Stimulated activated CD8-positive, alpha-beta memory T cell treated with anti-CD3 and anti-CD28 coated beads, Interleukin-4, amount 100 ng/mL, for 1 hour (primary cell): ENCODE measurements at regions not wholly inside any gene's neighbourhood (a gene's known extent, or its start where the extent isn't known, plus 50 kb on each side); places are given as distances from the start of the nearest gene placed in this dataset.
"Not testable (repeated sequence)": the region's sequence is repeated elsewhere in the genome, so short reads cannot be mapped to it uniquely, and the experiment has no call there.

Experiments used
- DNase-seq, 2 donors: peaks; one replicate each; pipeline ENCODE4 v3.0.0-alpha.2; 2020; ENCODE audit warnings: low read depth in 2 of 2, low spot score in 1 of 2

DNA sequence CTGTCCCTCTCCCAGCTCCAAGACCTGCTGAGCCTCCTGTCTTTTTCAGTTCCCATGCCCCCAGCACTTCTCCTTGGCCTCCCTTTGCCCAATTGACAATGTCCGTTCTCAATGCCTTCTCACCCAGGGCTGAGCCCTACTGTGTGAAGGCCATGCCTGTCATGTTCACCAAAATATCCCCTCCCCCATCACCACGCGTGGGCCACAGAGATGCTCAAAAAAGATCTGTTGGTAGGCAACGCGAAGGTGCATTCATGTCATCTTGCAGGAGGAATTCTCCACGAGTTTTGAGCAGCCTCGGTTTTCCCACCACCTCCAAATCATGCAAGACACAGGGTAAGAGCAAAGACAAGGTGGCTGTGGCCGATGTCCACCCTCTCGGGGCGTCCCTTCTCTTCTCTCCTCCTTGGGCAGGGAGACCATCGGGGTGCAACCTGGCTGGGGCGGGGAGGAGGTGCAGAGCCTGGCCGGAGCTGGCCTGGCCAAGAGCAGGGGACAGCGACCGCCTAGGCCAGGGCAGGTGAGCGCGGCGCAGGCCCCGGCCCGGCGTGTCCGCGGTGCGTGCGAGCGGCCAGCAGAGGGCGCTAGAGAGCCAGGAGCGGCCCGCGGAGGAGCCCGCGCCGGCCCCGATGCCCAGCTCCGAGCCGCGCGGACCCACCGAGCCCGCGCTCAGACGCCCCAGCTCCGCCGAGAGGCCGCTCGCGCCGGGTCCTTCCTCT, 56.3 kb upstream of the KRTAP5-11 start:
- DNase-seq = peak; percentile 11 to 39

DNA sequence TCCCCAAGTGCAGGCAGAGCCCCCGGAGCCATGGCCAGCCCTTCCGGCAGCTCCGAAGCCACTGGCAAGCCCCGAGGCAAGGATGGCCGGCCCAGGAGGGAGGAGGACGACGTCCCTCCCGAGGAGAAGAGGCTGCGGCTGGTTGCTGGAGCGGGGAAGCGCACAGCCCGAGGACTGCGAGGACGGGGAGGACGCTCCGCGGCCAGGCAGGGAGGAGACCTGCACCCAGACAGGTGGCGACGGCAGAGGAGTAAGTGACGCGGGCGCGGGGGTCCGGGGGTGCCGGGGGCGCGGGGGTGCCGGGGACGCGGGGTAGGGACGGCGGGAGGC, 56.8 kb upstream of the KRTAP5-11 start:
- not testable (repeated sequence) for DNase-seq

DNA sequence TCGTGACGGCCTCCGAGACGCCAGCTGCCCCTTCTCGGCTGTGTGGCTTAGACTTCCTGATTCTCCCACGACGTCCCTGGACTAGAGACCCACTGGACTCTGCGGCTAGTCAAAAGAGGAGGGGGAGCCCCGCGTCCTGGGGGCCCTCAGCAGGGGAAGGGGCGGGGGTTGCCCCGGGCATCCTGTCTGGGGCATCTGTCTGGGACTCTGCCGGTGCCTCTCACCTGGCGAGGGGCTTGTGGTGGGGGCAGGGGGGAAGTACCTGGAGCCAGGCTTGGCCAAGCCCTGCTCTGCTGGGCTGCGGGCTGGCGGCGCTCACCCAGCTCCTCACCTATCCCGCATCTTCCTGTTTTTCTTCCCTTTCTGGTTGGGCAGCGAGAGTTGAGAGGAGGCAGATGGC, 57.2 kb upstream of the KRTAP5-11 start:
- not testable (repeated sequence) for DNase-seq

DNA sequence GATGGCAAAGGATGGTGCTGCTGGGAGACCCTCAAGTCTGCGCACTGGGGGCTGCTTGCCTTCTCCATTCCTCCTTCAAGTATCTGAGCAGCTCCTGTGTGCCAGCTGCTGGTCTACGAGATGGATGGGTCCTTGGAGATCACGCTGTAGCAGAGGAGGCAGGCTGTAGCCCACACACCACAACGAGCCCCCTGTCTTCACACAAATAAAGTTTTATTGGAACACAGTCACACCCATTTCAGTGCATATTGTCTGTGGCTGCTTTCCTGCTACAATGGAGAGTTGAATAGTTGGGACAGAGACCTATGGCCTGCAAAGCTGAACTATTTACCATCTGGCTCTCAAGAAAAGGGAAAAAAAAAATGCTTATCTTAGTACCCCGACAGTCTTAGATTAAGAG, 64.4 kb upstream of the KRTAP5-11 start:
- DNase-seq = not testable (repeated sequence)

DNA sequence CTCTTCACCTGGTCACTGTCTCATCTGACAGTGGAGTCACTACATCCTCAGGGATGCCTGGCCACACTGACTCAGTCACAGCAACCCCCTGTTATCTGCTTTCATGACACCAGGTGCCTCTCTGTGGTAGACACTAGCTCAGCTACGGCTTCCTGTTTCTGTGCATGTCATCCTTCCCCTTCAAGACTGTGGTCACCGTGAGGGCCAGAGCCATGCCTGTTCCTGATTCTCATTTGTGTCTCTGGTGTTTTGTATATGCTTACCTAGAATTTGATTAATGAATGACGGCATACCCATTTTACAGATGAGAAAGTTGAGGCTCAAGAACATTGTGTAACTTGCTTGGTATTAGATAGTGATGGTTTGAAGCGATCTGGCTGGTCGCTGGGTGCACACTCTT, 70.3 kb upstream of the KRTAP5-11 start:
- DNase-seq = not testable (repeated sequence)

DNA sequence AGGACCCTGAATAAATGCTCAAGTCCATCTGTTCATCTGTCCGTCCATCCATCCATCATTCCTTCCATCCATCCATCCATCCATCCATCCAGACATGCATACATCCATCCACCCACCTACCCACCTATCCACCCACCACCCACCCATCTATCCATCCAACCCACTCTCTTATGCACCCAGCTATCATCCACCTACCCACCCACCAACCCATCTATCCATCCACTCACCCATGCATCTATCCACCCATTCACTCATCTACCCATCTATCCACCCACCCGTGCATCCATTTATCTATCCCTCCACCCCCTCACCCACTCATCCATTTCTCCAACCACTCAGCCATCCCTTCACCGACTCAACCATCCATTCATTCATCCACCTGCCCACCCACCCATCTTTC, 71.7 kb upstream of the KRTAP5-11 start:
- not testable (repeated sequence) for DNase-seq

DNA sequence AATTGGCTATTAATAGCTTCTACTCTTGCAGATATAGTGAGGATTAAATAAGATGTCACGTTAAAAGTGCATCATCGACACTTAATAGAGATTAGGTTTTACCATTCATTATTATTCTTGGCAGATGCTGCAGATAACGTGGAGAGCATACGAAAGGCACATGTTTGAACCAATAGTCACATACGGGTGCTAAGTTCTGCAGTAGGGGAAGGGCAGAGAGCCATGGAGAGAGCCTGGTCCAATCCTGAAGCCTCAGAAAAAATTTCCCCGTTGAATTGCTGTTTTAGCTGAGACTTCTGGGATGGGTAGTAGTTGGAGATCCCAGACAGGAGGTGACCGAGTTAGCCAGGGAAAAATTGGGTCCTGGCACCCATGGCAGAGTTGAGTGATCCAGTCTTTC, 72.4 kb upstream of the KRTAP5-11 start:
- not testable (repeated sequence) for DNase-seq

DNA sequence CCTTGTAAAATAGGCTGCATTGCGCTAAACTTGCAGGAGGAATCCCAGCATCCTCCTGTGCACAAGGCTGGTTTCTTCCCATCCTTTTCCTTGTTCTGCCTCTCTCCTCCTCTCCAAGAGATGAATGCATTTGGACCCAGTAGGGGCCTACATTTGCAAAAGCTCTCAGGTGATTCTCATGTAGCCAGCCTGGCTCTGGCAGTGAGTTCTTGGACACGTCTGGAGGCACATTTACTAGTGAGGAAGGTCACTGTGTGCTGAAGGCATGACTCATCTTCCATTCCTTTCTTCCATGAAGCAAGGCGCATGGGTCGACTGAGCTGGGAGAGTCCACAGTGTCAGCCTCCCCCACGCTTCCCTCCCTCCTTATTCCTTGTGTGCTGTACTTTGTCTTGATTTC, 73.8 kb upstream of the KRTAP5-11 start:
- DNase-seq = not testable (repeated sequence)

DNA sequence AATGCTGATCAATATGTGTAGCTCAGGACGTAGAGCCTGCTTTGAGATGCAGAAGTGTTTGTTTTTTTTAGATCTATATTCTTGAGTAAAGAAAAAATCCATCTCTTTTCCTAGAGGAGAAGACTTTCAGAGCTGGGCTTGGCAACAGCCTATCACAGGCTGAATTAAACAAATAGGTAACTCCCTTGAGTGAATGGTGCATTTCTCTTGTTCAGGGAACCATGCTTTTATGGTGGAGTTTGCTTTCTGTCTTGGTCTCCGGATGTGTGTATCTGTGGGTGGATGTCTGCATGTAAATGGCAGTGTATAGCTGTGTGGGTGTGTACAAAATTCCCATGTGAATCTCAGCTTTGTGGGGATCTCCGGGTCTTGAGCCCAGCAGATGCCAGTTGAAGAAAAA, 82.3 kb upstream of the KRTAP5-11 start:
- DNase-seq = not testable (repeated sequence)

DNA sequence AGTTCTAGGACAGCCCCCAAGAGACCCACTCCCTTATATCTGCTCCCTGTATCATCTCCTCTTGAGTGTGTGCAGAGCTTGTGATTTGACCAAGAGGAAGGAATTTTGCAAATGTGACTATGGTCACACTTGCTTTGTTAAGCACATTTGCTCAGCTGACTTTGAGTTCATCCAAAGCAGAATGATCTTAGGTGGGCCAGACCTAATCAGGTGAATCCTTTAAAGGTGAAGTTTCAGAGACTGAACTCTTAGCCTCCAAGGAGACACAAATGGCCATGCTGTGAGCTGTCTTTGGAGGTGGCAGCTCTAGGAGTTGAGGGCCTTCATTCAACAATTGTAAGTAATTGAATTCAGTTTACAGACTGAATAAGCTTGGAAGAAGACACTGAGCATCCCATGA, 115.4 kb upstream of the KRTAP5-11 start:
- DNase-seq = not testable (repeated sequence)

DNA sequence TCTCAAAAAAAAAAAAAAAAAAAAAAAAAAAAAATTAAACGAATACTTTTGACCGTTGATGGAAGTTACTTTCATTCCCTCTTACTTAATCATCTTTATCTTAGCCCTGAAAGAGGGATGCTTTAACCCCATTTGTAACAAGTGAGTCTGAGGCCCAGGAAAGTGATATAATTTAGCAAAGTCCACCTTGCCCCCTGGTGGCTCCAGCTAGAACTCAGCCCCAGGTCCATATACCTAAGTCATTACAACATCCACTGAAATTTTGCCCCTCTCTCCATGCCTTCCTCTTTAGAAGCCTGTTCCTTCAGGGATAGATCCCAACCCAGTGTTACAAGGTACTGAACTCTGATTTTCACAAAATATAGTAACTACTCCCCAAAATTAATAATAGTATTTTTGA, 116.3 kb upstream of the KRTAP5-11 start:
- DNase-seq = not testable (repeated sequence)

DNA sequence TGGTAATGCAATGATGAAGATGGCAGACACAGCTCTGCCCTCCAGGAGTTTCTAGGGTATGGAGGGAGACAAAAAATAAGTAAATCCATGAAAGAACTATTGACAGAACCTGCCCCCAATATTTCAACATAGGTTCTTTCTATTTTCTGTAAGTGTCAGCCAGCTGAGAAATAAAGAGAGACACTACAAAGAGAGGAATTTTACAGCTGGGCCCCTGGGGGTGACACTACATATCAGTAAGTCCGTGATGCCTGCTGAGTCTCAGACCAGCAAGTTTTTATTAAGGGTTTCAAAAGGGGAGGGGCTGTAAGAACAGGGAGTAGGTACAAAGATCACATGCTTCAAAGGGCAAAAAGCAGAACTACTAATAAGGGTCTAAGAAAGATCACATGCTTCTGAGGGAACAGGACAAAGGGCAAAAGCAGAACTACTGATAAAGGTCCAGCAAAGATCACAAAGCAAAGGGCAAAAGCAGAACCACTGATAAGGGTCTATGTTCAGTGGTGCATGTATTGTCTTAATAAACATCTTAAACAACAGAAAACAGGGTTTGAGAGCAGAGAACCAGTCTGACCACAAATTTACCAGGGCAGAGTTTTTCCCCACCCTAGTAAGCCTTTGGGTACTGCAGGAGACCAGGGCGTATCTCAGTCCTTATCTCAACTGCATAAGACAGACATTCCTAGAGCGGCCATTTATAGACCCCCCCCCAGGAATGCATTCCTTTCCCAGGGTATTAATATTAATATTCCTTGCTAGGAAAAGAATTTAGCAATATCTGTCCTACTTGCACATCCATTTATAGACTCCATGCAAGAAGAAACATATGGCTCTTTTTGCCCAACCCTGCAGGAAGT, 119.0 kb upstream of the KRTAP5-11 start:
- not testable (repeated sequence) for DNase-seq

DNA sequence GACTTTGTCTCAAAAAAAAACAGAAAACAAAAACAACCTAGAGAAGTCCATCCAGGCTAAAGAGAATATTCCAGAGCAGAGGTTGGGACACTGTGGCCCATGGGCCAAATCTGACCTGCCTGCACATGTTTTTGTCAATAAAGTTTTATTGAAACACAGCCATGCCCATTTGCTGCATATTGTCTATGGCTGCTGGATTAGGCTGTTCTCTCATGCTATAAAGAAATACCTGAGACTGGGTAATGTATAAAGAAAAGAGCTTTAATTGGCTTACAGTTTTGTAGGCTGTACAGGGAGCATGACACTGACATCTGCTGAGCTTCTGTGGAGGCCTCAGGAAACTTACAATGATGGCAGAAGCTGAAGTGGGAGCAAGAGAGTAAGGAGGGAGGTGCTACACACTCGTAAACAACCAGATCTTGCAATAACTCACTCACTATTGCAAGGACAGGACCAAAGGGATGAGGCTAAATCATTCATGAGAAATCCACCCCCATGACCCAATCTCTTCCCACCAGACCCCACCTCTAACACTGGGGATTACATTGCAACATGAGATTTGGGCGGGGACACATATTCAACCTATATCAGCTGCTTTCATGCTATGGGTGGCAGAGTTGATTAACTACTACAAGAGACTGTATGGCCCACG, 122.5 kb upstream of the KRTAP5-11 start:
- DNase-seq = not testable (repeated sequence)

DNA sequence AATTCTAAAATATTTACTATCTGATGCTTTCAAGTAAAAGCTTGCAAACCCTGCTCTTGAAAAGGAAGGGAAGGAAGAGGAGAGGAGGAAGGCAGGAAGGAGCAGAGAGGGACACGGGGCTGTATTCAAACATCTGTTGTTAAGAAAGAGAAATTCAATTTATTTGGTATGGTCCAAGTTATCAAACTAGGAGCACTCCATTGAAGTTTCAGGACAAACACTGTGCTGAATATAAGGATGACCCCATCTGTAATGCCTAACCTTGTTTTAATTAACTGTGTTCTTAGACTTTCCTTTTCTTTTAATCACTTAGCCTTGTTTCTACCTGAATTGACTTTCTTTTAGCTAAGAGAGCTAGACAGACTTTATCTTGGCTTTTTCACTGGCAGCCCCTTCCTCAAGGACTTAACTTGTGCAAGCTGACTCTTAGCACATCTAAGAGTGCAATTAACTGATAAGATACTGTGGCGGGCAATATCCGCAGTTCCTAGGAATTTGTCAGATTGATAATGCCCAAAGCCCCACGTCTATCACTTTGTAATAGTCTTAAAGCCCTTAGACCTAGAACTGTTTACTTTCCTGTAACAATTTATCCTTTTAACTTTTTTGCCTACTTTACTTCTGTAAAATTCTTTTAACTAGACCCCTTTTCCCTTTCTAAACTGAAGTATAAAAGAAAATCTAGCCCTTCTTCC, 123.2 kb upstream of the KRTAP5-11 start:
- DNase-seq = not testable (repeated sequence)

DNA sequence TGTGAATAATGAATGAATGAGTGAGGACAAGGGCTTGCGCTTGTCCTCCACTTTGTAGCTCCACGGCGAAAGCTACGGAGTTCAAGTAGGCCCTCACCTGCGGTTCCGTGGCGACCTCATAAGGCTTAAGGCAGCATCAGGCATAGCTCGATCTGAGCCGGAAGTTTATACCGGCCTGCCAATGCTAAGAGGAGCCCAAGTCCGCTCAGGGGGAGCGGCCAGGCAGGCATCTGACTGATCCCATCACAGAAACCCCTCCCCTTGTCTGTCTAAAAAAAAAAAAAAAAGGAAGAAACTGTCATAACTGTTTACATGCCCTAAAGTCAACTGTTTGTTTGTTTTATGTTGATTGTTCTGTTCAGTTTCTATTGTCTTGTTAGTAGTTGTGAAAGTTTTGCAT, 124.4 kb upstream of the KRTAP5-11 start:
- not testable (repeated sequence) for DNase-seq

DNA sequence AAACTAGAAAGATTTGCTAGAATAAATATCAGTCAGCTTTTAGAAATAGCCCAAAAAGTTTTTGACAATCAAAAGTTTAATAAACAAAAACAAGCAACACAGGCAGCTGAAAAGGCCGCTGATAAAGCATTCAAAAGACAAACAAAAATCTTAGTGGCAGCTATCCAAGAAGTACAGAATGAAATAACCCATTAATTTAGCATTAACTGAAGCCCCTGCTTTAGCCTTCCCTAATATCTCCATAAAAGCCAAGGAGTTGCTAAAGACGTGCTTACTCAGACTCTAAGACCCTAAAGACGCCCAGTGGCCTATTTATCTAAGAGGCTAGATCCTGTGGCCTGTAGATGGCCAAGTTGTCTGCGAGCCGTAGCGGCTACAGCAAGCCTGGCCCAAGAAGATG, 123.5 kb upstream of the DEFB108B start:
- DNase-seq = not testable (repeated sequence)

DNA sequence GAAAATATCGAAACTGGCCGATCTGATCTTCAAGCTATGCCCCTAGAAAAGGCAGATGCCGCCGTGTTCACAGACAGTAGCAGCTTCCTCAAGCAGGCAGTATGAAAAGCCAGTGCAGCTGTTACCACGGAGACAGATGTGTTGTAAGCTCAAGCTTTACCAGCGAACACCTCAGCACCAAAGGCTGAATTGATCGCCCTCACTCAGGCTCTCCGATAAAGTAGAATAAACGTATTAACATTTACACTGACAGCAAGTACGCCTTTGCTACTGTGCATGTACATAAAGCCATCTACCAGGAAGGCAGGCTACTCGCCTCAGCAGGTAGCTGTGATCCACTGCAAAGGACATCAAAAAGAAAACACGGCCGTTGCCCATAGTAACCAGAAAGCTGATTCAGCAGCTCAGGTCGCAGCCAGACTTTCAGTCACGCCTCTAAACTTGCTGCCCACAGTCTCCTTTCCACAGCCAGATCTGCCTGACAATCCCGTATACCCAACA, 122.8 kb upstream of the DEFB108B start:
- DNase-seq = not testable (repeated sequence)

DNA sequence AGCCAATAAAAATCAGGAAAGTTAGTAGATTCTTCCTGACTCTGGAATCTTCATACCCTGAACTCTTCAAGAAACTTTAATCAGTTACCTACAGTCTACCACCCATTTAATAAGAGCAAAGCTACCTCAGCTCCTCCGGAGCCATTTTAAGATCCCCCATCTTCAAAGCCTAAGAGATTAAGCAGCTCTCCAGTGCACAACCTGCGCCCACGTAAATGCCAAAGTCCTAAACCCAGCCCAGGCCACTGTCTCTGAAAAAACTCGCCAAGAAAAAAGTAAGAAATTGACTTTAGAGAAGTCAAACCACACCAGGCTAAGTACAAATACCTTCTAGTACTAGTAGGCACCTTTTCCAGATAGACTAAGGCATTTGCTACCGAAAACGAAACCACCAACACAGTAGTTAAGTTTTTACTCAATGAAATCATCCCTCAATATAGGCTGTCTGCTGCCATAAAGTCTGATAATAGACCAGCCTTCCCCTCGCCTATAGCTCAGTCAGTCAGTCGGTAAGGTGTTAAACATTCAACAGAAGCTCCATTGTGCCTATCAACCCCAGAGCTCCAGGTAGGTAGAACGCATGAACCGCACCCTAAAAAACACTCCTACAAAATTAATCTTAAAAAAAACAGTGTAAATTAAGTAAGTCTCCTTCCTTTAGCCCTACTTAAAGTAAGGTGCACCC, 122.2 kb upstream of the DEFB108B start:
- not testable (repeated sequence) for DNase-seq

DNA sequence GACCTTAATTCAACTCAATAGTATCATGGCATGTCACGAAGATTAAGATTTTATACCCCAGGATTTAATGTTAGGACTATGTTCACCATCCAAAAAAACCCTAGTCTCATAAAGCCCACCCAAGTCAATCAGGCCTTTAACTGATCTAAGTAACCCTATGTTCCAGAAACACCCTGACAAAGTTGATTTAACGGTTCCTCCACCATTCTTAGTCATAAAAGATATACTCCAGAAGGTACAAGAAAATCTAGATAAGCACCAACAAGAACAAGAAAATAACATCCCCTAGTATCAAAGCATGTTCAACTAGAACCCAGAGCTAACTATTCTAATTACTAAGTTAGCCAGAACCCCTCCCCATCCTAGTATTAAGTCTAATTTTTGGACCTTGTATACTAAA, 120.7 kb upstream of the DEFB108B start:
- not testable (repeated sequence) for DNase-seq

DNA sequence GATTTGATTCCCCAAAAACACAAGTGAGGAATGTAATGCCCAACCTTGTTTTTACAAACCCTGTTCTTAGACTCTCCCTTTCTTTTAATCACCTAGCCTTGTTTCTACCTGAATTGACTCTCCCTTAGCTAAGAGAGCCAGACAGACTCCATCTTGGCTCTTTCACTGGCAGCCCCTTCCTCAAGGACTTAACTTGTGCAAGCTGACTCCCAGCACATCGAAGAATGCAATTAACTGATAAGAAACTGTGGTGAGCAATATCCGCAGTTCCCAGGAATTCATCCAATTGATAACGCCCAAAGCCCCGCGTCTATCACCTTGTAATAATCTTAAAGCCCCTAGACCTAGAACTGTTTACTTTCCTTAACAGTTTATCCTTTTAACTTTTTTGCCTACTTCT, 120.2 kb upstream of the DEFB108B start:
- not testable (repeated sequence) for DNase-seq
